GM08714 (cell line): ENCODE measurements at regions not wholly inside any gene's neighbourhood (a gene's known extent, or its start where the extent isn't known, plus 50 kb on each side); places are given as distances from the start of the nearest gene placed in this dataset.
"Not testable (repeated sequence)": the region's sequence is repeated elsewhere in the genome, so short reads cannot be mapped to it uniquely, and the experiment has no call there.

Experiments used
- H3K4me3 ChIP-seq: fragments of 200-500 bp; sonication (Bioruptor generic); 2 replicates; pipeline ENCODE4 v1.5.1; 2014; ENCODE audit warnings: mild to moderate bottlenecking, low read length, inconsistent platforms
- ZNF274 ChIP-seq: IDR thresholded peaks from 2 replicates; pipeline ENCODE4 v1.6.1; 2012; ENCODE audit warnings: mild to moderate bottlenecking, low read depth, low read length

- H3K4me3 ChIP-seq, result not testable (repeated sequence)
Observed at GRCh38 chr16:29160171-29160570, 175.3 kb downstream of the LAT start.

DNA sequence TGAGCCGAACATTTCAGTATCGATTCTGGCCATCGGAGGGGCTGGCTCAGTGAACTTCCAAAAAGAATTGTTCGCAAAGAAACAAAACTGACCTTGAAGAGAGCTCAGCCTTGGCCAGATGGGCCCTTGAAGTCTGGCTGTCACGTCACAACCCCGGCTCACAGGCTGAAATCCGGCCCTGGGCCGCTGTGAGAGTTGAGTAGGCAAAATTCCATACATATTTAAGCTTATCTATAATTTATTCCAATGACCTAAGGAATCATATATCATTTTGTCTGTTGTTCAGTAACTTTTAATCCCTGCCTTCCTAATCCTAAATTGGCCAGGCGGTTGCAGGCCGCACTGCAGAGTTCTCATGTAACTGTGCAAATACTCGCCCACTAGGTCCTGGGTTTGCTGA is 174.8 kb downstream of the LAT start:
- H3K4me3 ChIP-seq, result not testable (repeated sequence)

DNA sequence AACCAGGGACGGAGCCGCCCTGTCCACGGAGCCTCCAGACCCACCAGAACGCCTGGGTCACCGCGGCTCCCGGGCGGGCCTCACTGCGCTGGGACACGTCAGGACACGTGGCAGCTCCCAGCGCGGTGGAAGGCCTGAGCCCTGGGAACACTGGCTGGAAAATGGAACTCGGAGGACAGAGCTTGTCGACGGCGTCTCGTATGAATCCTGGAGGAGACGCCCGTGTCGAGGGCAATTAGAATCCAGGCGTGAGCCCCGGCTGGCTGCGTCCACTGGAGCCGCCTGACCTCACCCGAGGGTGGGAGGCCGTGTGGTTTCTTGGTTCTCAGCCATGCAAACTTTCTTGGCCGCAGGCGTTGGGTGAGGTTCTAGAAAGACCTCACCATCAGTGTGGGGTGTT is 173.9 kb downstream of the LAT start:
- no peak for TF ChIP-seq ZNF274
- H3K4me3 ChIP-seq, result no peak overlapping the region

- not testable (repeated sequence) for H3K4me3 ChIP-seq
Observed at GRCh38 chr16:29158031-29158784, 173.4 kb downstream of the LAT start.

GRCh38 chr16:29157051-29157923 is 172.4 kb downstream of the LAT start:
- not testable (repeated sequence) for H3K4me3 ChIP-seq

DNA sequence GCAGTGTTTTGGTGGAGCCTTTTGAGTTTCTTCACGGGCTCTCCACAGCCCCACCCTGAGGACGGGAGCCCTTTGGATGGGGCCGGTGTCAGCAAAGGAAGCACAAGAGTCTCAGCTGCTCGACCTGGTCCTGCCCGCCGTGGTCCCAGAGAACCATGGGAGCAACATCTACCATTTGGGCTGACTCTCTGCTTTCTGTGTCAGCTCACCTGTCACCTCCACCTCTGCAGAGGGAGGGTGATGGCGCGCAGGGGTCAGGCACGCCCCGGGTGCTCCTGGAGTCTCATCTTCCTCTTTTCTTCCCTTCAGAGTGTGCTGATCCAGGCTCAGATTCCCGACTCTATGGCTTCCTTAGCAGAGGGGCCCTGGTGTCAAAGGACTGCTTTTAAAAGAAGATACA is 171.7 kb downstream of the LAT start:
- no peak overlapping the region for H3K4me3 ChIP-seq
- no peak for TF ChIP-seq ZNF274

DNA sequence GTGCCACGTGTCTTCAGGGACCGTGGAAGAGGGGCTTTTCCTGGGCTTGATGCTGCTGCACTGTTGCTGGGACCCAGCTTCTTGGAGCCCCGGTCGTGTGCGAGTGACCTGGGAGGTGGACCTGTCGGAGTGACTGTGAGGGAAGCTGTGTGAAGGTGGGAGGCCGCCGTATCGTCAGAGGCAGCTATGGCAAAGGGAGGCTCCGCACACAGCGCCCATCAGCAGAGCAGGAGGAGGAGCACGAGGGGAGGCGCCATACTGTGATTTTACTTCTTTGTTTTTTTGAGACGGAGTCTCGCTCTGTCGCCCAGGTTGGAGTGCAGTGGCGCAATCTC is 171.0 kb downstream of the LAT start:
- H3K4me3 ChIP-seq, result not testable (repeated sequence)

DNA sequence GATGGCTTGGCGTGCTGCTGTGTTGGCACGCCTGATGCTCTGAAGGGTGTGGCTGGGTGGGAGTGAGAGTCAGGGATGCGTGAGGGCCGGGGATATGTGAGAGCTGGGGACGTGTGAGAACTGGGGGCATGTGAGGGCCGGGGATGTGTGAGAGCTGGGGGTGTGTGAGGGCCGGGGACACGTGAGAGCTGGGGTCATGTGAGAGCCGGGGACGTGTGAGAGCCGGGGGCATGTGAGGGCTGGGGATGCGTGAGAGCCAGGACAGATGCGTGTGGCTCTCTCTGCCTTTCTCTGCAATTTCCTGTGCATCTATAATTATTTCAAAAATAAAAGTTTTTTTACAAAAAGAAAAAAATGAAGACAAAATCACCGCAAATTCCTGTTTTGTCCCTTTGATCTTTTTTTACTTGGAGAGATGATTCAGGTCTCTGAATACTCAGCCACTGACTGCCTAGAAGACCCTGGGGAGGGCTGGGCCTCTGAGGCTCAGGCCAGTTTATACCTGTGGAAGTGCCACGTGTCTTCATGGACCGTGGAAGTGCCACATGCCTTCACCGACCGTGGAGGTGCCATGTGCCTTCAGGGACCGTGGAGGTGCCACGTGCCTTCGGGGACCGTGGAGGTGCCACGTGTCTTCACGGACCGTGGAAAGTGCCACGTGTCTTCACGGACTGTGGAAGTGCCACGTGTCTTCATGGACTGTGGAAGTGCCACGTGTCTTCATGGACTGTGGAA is 170.4 kb downstream of the LAT start:
- not testable (repeated sequence) for H3K4me3 ChIP-seq

DNA sequence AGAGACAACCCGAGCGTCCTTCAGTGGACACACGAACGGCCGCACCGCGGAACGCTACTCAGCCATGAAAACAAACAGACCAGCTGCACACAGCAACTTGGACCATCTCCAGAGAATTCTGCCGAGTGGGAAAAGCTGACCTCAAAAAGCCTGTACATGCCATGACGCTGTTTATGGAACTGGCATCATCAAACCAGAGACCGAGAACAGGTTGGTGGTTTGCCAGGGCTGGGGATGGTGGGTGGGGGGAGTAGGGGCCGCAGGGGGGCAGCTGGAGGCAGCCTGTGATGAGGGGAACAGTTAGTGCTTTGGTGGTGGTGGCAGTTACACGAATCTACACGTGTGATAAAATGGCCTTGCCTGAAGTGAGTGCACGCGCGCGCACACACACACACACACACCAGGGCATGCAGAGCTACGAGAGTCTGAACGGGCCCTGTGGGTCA is 169.8 kb downstream of the LAT start:
- H3K4me3 ChIP-seq, result no peak overlapping the region
- TF ChIP-seq ZNF274, result no peak

DNA sequence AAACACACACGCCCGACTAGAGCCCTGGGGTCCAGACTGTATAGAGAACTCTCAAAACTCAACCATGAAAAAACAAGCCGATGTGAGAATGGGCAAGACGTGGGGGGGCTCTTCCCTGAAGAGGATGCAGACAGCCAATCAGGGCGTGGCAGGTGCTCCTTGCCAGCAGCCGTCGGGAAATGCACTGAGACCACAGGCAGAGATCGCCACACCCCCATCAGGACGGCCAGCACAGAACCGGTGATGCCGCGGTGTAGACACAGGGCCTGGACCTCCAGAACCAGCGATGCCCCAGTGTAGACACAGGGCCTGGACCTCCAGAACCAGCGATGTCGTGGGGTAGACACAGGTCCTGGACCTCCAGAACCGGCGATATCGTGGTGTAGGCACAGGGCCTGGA is 169.2 kb downstream of the LAT start:
- no peak overlapping the region for H3K4me3 ChIP-seq
- no peak for TF ChIP-seq ZNF274

DNA sequence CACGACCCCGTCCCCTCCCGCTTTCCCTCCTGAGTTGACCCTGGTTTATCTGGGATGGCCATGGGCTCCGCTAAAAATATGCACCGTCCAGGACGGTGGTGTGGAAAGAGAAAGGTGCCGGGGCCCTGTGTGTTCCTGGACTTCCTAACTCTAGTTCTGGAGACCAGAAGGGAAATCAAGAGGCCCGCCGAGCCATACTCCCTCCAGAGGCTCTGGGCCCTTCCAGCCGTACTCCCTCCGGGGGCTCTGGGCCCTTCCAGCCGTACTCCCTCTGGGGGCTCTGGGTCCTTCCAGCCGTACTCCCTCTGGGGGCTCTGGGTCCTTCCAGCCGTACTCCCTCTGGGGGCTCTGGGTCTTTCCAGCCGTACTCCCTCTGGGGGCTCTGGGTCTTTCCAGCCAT is 168.5 kb downstream of the LAT start:
- not testable (repeated sequence) for H3K4me3 ChIP-seq

GRCh38 chr16:29152544-29153031 is 167.7 kb downstream of the LAT start:
- H3K4me3 ChIP-seq, result not testable (repeated sequence)

GRCh38 chr16:29151317-29151716 is 166.5 kb downstream of the LAT start:
- no peak overlapping the region for H3K4me3 ChIP-seq
- no peak for TF ChIP-seq ZNF274

DNA sequence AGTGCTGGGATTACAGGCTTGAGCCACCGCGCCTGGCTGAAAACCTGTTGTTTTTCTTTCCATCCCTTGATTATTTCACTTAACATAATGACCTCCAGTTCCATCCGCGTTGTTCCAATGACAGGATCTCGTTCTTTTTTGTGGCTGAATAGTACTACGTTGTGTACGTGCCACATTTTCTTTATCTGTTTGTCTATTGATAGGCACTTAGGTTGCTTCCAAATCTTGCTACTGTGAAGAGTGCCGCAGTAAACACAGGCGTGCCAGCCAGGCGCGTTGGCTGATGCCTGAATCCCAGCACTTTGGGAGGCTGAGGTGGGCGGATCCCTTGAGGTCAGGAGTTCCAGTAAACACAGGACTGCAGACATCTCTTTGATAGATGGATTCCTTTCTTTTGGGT is 165.1 kb downstream of the LAT start:
- H3K4me3 ChIP-seq, result not testable (repeated sequence)

GRCh38 chr16:29148867-29149272 is 164.0 kb downstream of the LAT start:
- TF ChIP-seq ZNF274, result no peak
- H3K4me3 ChIP-seq, result no peak overlapping the region
